Adrenal gland (tissue), 5 donors: ENCODE measurements at regions not wholly inside any gene's neighbourhood (a gene's known extent, or its start where the extent isn't known, plus 50 kb on each side); places are given as distances from the start of the nearest gene placed in this dataset.

Source experiments
- POLR2A ChIP-seq, 2 donors: fragments of 450-650 bp; IDR thresholded peaks; one replicate each; pipeline ENCODE4 v1.6.1; 2017; ENCODE audit warnings: antibody characterized with exemption in 2 of 2, mild to moderate bottlenecking in 2 of 2, moderate library complexity in 1 of 2
- TF ChIP-seq, protein P1 (sequence below), 6 experiments: fragments of 450-650 bp in 4 of 6; fragments of 200-600 bp in 2 of 6; sonication (generic) in 1 of 6; IDR thresholded peaks; 1 replicate in 5 of 6; 2 replicates in 1 of 6; pipeline versions ENCODE4 v1.5.1 to v1.8.0; 2016 to 2021; ENCODE audit warnings: antibody characterized with exemption in 6 of 6, mild to moderate bottlenecking in 2 of 6, moderate library complexity in 1 of 6
- donor health status: DM: no; HTN: no; CAD: no.

DNA sequence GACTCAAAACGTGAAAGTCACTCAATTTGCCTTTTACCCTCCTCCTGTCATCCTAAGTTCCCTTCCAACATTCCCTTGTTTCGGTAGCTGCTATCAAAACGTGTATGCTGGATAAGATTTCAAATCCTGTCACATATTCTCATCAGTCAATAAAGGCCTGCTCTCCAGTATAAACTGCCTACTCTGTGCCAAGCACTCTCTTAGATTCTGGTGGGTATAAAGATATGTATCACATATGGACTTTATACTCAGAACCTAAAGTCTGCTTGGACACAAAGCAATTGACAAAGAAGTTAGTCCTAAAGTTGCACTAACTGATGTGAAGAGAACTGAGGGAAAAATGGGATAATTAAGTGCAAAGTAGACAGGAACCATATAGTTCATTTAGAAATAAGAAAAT, 476.6 kb upstream of the MARCKS start:
- TF ChIP-seq, protein P1, sequence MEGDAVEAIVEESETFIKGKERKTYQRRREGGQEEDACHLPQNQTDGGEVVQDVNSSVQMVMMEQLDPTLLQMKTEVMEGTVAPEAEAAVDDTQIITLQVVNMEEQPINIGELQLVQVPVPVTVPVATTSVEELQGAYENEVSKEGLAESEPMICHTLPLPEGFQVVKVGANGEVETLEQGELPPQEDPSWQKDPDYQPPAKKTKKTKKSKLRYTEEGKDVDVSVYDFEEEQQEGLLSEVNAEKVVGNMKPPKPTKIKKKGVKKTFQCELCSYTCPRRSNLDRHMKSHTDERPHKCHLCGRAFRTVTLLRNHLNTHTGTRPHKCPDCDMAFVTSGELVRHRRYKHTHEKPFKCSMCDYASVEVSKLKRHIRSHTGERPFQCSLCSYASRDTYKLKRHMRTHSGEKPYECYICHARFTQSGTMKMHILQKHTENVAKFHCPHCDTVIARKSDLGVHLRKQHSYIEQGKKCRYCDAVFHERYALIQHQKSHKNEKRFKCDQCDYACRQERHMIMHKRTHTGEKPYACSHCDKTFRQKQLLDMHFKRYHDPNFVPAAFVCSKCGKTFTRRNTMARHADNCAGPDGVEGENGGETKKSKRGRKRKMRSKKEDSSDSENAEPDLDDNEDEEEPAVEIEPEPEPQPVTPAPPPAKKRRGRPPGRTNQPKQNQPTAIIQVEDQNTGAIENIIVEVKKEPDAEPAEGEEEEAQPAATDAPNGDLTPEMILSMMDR (IDR thresholded peaks at IDR 0.05): no peak
- no peak for TF ChIP-seq POLR2A (IDR thresholded peaks at IDR 0.05)
